ENCODE measurements at regions not wholly inside any gene's neighbourhood (a gene's known extent, or its start where the extent isn't known, plus 50 kb on each side); places are given as distances from the start of the nearest gene placed in this dataset.
"Not testable (repeated sequence)": the region's sequence is repeated elsewhere in the genome, so short reads cannot be mapped to it uniquely, and the experiment has no call there.

DNA sequence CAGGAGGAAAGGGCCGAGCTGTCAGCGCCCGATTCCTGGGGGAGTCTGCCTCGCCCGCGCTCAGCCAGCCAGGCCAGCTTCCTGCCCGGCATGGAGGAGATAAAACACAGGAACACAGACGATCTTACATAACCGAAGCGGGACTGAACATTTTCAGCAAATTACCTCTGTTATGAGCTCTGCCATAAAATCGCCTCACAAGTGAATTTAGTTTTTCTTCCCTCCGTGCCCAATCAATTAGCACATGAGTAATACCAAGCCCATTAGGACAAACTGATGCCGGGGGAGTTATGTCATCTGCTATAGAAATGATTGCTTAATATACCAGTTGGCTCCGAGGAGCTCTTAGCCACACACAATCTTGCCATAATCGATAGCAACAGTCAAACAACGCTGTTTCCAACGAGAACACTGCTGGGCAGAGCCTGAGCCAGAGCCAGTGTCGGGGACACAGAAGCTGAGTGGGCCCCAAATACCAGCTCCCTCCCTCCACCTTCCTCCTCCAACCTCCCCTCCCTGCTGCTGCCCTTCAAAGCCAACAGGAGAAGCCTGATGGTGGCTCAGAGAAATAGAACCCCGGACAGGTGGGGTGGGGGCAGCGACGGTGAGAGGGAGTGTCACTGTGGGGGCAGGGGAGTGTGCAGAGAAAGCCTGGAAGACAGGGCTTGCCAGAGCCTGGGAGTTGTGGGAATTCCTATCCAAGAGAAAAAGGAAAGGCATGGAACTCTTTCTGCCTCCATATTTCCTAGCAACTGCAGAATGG is 279.4 kb upstream of the TLE3 start:
- H3K4me1 ChIP-seq (ENCODE audit: control insufficient read depth, insufficient read depth, low read length): peaks cover 23% of the 10 kb centered on the region
- peak overlapping the region; percentile 67 for H3K4me3 ChIP-seq (ENCODE audit: low read depth, low read length)
- H3K9ac ChIP-seq (ENCODE audit: low read depth, low read length): no peak overlapping the region
- peaks cover 25% of the 10 kb centered on the region for H3K27me3 ChIP-seq (ENCODE audit: control insufficient read depth, insufficient read depth, low read length)
- H3K36me3 ChIP-seq (ENCODE audit: control insufficient read depth, insufficient read depth, low read length): no peaks in the 10 kb centered on the region
- no peak overlapping the region for H3K27ac ChIP-seq (ENCODE audit: low read depth, low read length)
- no peaks in the 10 kb centered on the region for H3K9me3 ChIP-seq (ENCODE audit: control insufficient read depth, insufficient read depth, low read length)

- Histone ChIP-seq H3K4me1 (ENCODE audit: control insufficient read depth, insufficient read depth, low read length) (peaks cover 23% of the 10 kb centered on the region), H3K36me3 (ENCODE audit: control insufficient read depth, insufficient read depth, low read length) (no peaks in the 10 kb centered on the region), H3K27me3 (ENCODE audit: control insufficient read depth, insufficient read depth, low read length) (peaks cover 25% of the 10 kb centered on the region), H3K27ac (ENCODE audit: low read depth, low read length) (no peak overlapping the region), H3K4me3 (ENCODE audit: low read depth, low read length) (peak overlapping the region; percentile 67), H3K9ac (ENCODE audit: low read depth, low read length) (no peak overlapping the region), H3K9me3 (ENCODE audit: control insufficient read depth, insufficient read depth, low read length) (no peaks in the 10 kb centered on the region)
Measured at GRCh38 chr15:70376031-70376928, 278.6 kb upstream of the TLE3 start.

DNA sequence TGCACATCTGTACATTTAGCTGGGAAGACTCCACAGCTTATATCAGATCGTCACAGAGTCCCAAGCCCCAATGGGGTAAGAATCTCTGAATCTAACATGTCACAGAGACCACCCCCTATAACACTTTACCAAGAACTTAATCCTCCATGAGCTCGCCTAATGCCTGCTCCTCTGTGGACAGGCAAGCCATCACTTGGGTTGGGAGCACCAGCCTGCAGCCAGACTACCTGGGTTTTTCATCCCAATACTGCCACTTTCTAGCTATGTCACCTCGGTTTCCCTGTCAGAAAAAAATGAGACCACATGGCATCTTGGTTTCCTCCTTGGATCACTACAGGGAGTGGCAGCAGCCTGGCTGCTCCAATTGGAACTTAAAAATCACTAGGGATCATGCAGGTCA is 277.9 kb upstream of the TLE3 start:
- peaks cover 23% of the 10 kb centered on the region for H3K4me1 ChIP-seq (ENCODE audit: control insufficient read depth, insufficient read depth, low read length)
- no peaks in the 10 kb centered on the region for H3K36me3 ChIP-seq (ENCODE audit: control insufficient read depth, insufficient read depth, low read length)
- peaks cover 25% of the 10 kb centered on the region for H3K27me3 ChIP-seq (ENCODE audit: control insufficient read depth, insufficient read depth, low read length)
- H3K27ac ChIP-seq (ENCODE audit: low read depth, low read length): no peak overlapping the region
- peak overlapping the region; percentile 67; the same call in 1 of the 2 replicates for H3K4me3 ChIP-seq (ENCODE audit: low read depth, low read length)
- no peak overlapping the region for H3K9ac ChIP-seq (ENCODE audit: low read depth, low read length)
- H3K9me3 ChIP-seq (ENCODE audit: control insufficient read depth, insufficient read depth, low read length): no peaks in the 10 kb centered on the region

DNA sequence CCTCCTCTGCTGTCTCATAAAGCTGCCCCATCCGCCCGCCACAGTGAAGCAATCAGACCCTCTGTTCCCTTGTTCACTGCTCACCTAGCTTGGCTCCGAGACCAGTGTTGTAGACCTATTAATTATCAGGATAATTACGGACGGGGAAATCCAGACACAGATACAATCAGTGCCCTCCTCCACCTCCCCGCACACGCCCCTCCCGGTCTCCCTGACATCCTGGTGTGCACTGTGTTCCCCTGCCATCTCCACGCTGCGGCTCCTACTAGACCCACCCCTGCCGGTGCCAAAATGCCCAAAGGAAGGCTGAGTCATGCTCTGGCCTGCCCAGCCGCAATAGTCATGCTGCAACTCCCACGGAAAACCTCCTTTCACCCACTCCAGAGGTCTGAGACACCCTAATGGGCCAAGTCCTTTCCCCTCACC is 277.3 kb upstream of the TLE3 start:
- H3K4me1 ChIP-seq (ENCODE audit: control insufficient read depth, insufficient read depth, low read length): peaks cover 23% of the 10 kb centered on the region
- no peak overlapping the region for H3K9ac ChIP-seq (ENCODE audit: low read depth, low read length)
- no peak overlapping the region for H3K27ac ChIP-seq (ENCODE audit: low read depth, low read length)
- peaks cover 25% of the 10 kb centered on the region for H3K27me3 ChIP-seq (ENCODE audit: control insufficient read depth, insufficient read depth, low read length)
- H3K9me3 ChIP-seq (ENCODE audit: control insufficient read depth, insufficient read depth, low read length): no peaks in the 10 kb centered on the region
- H3K4me3 ChIP-seq (ENCODE audit: low read depth, low read length): no peak overlapping the region
- H3K36me3 ChIP-seq (ENCODE audit: control insufficient read depth, insufficient read depth, low read length): no peaks in the 10 kb centered on the region

GRCh38 chr15:70374096-70374495 is 276.4 kb upstream of the TLE3 start:
- Histone ChIP-seq H3K9me3 (ENCODE audit: control insufficient read depth, insufficient read depth, low read length) (no peaks in the 10 kb centered on the region), H3K27ac (ENCODE audit: low read depth, low read length) (no peak overlapping the region), H3K36me3 (ENCODE audit: control insufficient read depth, insufficient read depth, low read length) (no peaks in the 10 kb centered on the region)

GRCh38 chr15:70373439-70373838 is 275.7 kb upstream of the TLE3 start:
- H3K9me3 ChIP-seq (ENCODE audit: control insufficient read depth, insufficient read depth, low read length); H3K36me3 ChIP-seq (ENCODE audit: control insufficient read depth, insufficient read depth, low read length); H3K27ac ChIP-seq (ENCODE audit: low read depth, low read length); H3K4me3 ChIP-seq (ENCODE audit: low read depth, low read length); H3K9ac ChIP-seq (ENCODE audit: low read depth, low read length): not testable (repeated sequence)
- peaks cover 25% of the 10 kb centered on the region for H3K27me3 ChIP-seq (ENCODE audit: control insufficient read depth, insufficient read depth, low read length)
- H3K4me1 ChIP-seq (ENCODE audit: control insufficient read depth, insufficient read depth, low read length): peaks cover 21% of the 10 kb centered on the region

More at GRCh38 chr15:70374096-70374495, 276.4 kb upstream of the TLE3 start:
- Histone ChIP-seq H3K9ac (ENCODE audit: low read depth, low read length) (no peak overlapping the region), H3K4me3 (ENCODE audit: low read depth, low read length) (no peak overlapping the region), H3K27me3 (ENCODE audit: control insufficient read depth, insufficient read depth, low read length) (peaks cover 25% of the 10 kb centered on the region), H3K4me1 (ENCODE audit: control insufficient read depth, insufficient read depth, low read length) (peaks cover 23% of the 10 kb centered on the region)

GRCh38 chr15:70367913-70368705 is 270.4 kb upstream of the TLE3 start:
- not testable (repeated sequence) for H3K4me1 ChIP-seq (ENCODE audit: control insufficient read depth, insufficient read depth, low read length); H3K36me3 ChIP-seq (ENCODE audit: control insufficient read depth, insufficient read depth, low read length); H3K9ac ChIP-seq (ENCODE audit: low read depth, low read length); H3K27ac ChIP-seq (ENCODE audit: low read depth, low read length); H3K27me3 ChIP-seq (ENCODE audit: control insufficient read depth, insufficient read depth, low read length); H3K9me3 ChIP-seq (ENCODE audit: control insufficient read depth, insufficient read depth, low read length); H3K4me3 ChIP-seq (ENCODE audit: low read depth, low read length)

GRCh38 chr15:70364023-70364422 is 266.3 kb upstream of the TLE3 start:
- not testable (repeated sequence) for H3K27me3 ChIP-seq (ENCODE audit: control insufficient read depth, insufficient read depth, low read length); H3K27ac ChIP-seq (ENCODE audit: low read depth, low read length); H3K4me1 ChIP-seq (ENCODE audit: control insufficient read depth, insufficient read depth, low read length); H3K4me3 ChIP-seq (ENCODE audit: low read depth, low read length); H3K9me3 ChIP-seq (ENCODE audit: control insufficient read depth, insufficient read depth, low read length); H3K36me3 ChIP-seq (ENCODE audit: control insufficient read depth, insufficient read depth, low read length); H3K9ac ChIP-seq (ENCODE audit: low read depth, low read length)

DNA sequence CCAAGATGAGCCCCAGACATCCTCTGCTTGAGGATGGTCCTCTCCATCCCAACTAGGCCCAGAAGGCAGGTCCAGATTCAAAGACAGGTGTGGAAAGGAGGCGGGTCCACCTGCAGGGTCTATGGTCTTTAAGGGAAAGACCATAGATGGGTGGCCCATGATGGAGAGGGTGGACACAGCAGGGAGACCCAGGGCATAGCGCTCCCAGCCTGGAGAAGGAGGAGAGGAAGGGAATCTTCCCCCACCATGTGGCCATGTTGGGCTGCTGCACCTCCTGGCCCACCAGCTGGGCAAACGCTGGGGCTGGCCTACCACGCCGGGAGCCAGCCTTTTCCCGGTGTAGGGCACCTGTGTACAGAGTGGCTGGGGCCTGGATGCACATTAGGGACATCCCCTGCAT is 265.2 kb upstream of the TLE3 start:
- H3K4me1 ChIP-seq (ENCODE audit: control insufficient read depth, insufficient read depth, low read length): no peaks in the 10 kb centered on the region; the same call in 1 of the 2 replicates
- no peak overlapping the region for H3K4me3 ChIP-seq (ENCODE audit: low read depth, low read length)
- no peaks in the 10 kb centered on the region for H3K9me3 ChIP-seq (ENCODE audit: control insufficient read depth, insufficient read depth, low read length)
- no peaks in the 10 kb centered on the region for H3K36me3 ChIP-seq (ENCODE audit: control insufficient read depth, insufficient read depth, low read length)
- no peak overlapping the region for H3K27ac ChIP-seq (ENCODE audit: low read depth, low read length)
- H3K27me3 ChIP-seq (ENCODE audit: control insufficient read depth, insufficient read depth, low read length): no peaks in the 10 kb centered on the region
- no peak overlapping the region for H3K9ac ChIP-seq (ENCODE audit: low read depth, low read length)

GRCh38 chr15:70362350-70362749 is 264.6 kb upstream of the TLE3 start:
- no peaks in the 10 kb centered on the region for H3K9me3 ChIP-seq (ENCODE audit: control insufficient read depth, insufficient read depth, low read length)
- no peak overlapping the region for H3K27ac ChIP-seq (ENCODE audit: low read depth, low read length)

More at GRCh38 chr15:70362350-70362749, 264.6 kb upstream of the TLE3 start:
- no peak overlapping the region for H3K4me3 ChIP-seq (ENCODE audit: low read depth, low read length)
- no peaks in the 10 kb centered on the region for H3K36me3 ChIP-seq (ENCODE audit: control insufficient read depth, insufficient read depth, low read length)
- no peaks in the 10 kb centered on the region for H3K27me3 ChIP-seq (ENCODE audit: control insufficient read depth, insufficient read depth, low read length)
- H3K4me1 ChIP-seq (ENCODE audit: control insufficient read depth, insufficient read depth, low read length): no peaks in the 10 kb centered on the region; the same call in 1 of the 2 replicates
- no peak overlapping the region for H3K9ac ChIP-seq (ENCODE audit: low read depth, low read length)

Measured in HUES48 (cell line).